Dermis microvascular lymphatic vessel endothelial cell (primary cell): ENCODE measurements at regions not wholly inside any gene's neighbourhood (a gene's known extent, or its start where the extent isn't known, plus 50 kb on each side); places are given as distances from the start of the nearest gene placed in this dataset.
A peak's percentile ranks its signal among the peaks of the same experiment; 100 is the strongest.

Experiments
- DNase-seq, 2 donors: peaks; one replicate each; pipeline versions ENCODE4 v3.0.0 to v3.0.0-alpha.2; 2010; ENCODE audit warnings: low read depth in 2 of 2

GRCh38 chr10:88164471-88164870 is 301.0 kb downstream of the PTEN start:
- no peak for DNase-seq

DNA sequence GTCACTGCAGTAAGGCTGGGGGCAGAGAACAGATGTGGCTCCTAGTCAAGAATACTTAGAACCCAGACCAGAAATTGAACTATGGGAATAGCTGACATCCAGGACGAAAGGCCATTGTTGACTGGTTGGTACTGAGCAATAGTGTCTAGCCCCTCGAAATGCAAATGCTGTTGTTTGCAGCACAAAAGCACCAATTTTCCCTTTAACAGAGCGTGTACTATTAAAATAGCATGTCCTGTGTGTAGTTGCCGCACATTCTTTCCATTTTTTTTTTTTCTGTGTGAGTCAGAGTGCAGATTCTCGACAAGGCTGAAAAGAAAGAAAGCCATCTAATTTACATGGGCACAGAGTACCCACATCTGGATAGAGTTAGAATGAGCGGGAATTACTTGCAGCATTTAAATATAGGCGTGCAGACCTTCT is 302.4 kb downstream of the PTEN start:
- peak in 1 of 2 donors; percentile 21 for DNase-seq

GRCh38 chr10:88168171-88169036 is 305.0 kb downstream of the PTEN start:
- DNase-seq: no peak

DNA sequence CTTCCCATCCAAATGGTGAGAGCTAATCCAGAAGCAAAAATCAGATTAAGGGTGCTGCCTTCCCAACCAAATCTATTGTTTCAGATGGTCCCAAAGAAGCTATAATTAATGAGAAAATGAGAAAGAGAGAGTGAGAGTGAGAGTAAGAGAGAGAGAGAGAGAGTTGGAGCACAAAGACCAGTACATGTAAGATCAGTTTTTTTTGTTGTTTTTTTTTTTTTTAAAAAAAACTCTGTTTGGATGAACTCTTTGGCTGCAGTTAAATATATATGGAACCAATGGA is 305.6 kb downstream of the PTEN start:
- DNase-seq: no peak

- no peak for DNase-seq
Measured at GRCh38 chr10:88170628-88171027, 307.2 kb downstream of the PTEN start.

DNA sequence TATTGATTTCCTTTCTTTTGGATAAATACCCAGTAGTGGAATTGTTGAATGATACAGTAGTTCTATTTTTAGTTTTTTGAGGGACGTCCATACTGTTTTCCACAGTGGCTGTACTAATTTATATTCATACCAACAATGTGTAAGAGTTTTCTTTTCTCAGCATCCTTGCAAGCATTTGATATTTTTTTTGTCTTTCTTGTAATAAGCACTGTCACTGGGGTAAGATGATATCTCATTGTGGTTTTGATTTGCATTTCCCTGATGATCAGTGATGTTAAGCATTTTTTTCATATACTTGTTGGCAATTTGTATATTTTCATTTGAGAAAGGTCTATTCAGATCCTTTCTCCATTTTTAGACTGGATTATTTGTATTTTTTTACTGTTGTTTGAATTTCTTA is 308.7 kb downstream of the PTEN start:
- DNase-seq: no peak

GRCh38 chr10:88174391-88174790 is 311.0 kb downstream of the PTEN start:
- DNase-seq: no peak

DNA sequence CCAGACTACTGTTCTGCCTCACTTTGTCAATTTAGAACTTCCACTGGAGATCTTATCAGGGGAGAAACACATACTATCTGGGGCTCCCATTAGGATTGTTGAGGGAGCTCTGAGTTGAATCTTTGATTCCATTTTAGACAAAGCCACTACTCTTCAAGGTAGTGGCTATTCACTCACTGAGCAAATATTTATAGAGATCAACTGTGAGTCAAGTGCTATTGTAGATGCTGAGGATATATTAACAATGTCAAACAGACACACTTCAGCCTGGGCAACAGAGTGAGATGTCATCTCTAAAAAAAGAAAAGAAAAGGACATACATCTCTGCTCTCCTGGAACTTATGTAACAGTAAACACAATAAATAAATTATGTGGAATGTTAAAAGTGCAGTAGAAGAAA is 315.3 kb downstream of the PTEN start:
- DNase-seq: no peak

DNA sequence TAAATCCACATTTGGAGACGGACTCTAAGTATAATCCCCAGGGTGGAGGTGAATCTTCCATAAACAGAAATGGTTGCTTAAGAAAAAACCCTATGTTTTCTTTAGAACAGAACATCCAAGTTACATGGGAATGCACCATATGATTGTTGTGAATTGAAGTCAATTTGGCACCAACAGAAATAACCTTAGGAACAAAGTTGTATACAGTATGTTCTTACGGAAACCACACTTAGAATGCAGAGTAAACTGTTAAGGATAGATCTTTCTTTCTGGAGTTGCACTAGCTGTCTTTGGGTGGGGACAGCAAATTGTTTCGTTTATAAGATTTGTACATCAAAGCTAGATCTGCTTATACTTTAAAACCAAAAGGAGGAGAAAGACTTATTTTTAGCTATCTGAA is 316.4 kb downstream of the PTEN start:
- DNase-seq: no peak

DNA sequence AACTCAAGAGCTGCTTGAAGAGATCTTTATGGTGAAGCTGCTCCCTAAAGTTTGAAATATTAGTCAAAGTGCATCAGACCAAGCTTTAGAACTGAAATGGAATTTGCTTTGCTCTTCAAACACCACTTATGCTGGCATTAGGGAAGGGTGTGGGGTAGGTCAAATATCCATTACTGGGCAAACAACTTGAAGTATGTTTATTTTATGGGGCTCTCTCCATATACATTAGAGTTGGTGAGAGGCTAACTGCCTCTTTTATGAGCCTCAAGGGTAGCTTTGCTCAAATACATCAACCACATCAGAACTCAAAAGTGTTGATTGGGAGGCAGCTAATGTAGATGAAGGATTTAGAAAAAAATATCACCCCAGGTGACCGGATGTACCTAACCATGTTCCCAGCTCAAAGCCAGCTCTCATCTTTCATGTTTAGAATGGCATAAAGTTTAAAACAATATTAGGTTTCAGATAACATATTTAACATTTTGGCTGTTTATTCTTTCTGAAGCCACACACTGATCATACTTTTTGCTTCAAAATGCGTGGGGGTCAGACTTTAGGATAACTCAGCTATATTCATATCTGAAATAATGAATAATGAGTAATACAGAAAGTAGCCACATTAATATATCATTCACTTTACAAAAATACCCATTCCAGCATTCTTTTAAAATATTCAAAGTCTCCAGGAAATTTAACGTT is 318.6 kb downstream of the PTEN start:
- DNase-seq: no peak

DNA sequence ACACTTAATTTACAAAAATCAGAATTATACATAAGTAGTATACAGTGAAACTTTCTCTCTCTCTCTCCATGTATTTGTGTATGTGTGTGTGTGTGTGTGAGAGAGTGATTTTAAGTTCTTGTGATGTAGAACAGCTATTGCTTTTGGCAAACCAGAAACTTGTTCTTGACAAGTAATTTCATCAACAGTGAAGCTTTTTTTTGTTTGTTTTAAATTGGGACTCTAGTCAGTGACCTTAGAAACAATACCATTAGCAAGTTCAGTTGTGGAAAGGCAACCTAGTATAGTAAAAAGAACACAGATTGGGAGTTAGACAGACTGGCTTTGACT is 319.1 kb downstream of the PTEN start:
- no peak for DNase-seq

DNA sequence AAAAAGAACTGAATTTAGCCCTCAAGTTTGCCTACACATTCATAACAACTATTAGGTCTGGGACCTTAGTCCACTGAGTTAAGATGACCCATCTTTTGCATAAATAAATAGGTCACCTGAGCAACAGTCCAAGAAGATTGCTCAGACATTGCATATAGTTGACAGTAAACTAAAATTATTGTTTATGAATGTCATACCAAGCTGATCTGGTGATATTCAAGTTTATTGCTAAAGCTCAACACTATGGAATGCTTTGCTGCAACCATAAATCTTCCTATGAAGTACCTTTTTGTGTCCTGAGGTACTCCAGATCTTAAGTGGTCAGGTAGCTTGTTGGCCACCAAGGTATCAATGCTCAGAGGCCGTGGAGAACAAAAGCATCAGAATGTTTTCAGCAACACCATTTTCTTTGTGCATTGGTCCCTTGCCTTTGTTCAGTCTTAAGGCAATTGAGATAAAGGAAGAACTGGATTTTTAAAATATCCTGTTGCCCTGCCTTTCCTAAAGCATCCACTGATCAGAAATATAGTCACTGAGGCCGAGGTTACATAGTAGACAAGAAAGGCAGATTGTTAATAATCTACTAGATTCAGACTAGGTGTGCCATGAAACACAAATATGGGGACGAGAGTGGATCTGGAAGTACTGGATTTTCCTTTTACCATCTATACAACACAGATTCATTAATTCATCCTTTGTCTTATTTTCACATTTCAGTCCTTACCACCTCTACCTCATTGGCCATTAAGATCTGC is 321.3 kb downstream of the PTEN start:
- no peak for DNase-seq

DNA sequence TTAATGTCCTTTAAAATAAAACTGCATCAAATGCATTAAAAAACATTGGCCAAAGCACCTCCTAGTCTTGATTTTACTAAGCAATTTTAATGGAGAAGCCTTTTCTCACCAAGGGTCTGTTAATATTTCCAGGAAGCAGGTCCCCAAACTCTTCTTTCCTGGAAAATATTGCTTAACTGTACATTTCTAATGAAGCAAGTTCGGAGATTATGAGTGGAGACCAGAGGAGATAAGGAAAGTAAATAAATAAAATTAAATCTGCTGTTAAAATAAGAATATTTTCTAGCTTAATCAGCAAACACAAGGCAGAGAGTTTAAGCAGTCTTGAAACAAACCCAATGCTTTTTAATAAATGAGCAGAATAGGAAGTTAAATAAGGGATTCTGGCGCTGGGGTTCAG is 322.4 kb downstream of the PTEN start:
- no peak for DNase-seq

- DNase-seq: no peak
Measured at GRCh38 chr10:88186335-88186734, 322.9 kb downstream of the PTEN start.

- no peak for DNase-seq
Measured at GRCh38 chr10:88187472-88187871, 324.0 kb downstream of the PTEN start.

GRCh38 chr10:88190123-88190522 is 326.7 kb downstream of the PTEN start:
- DNase-seq: no peak

DNA sequence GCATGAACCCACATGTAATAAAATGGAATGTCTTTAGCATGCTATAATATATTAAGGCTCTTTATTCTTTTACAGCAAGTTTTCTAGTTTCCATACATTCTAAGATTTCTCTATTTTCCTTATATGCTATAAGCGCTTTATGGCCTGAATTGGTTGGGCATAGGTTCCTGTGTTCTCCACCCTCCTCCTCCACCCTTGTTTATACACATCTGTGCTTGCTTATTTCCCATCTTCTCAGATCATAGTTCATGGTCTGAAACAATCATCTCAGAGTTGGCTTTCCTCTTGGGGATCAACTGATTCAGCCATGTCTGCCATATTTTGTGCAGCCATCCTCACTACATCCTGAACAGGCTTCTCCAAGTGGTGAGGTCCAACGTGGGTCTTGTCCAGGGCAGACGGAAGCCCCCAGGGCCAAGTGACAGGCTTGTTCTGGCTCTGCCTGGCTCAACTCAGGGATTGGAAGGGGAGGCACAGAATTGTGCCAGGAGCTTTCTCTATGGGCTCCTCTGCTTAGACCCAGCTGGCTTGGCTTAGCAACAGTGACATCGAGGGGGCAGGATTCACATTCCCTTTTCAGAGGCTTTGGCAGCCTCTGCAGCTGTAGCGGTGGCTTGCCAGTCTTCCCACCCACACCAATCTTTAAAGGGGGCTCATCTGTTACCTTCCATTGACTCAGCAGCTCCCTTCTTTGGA is 327.3 kb downstream of the PTEN start:
- no peak for DNase-seq

DNA sequence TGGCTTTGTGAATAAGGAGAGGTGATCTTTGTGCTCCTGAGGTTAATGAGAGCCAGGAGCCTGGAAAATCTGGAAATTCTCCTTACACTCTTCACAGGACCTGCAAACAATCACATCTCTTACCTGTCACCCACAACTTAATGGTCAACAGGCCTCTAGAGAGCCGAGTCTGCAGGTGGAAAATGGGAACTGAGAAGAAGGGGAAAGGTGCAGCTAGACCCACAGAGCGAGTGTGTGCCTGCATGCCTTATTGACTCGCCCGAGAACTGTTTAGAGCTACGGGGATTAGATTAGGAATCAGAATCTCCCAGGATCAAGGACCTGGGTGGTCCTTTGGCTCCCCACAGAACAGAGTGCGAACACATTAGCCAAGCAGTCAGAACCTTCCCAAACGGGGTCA is 329.6 kb downstream of the PTEN start:
- no peak for DNase-seq

GRCh38 chr10:88194041-88194887 is 330.8 kb downstream of the PTEN start:
- DNase-seq: no peak

DNA sequence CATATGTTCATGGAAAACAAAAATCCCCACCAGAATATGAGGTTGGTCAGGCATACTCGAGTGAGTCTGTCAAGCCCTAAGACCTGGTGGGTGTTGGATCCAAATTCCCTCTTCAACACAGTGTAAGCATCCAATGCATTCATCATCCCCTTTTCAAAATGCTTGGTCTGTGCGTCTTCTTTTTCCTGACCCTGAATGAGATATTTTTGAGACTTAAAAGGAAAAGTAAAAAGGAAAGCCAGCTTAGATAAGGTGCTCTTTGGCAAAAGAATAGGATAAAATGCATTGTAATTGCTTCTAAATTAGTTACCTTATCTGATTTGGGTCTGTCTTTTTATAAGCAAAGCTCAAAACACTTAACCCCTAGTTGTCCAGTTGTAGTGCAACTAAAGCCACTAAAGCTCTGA is 331.5 kb downstream of the PTEN start:
- no peak for DNase-seq

DNA sequence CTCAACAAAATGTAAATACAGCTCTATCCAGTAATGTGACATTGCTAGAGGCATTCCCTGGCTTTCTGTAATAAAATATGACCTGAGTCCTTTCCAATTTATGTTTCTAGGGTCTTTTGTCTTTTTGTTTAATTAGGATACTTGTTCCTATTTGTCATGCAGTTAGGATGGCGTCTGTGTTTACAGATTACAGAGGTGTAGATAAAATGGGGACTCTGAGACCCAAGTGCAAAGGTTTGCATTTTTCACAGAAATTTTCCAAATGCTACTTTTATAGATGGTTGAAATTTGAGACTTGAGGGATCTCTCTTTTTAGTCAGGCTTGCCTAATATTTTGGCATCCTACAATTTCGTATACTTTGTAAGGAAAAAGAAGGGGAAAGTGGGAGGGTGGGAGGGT is 332.4 kb downstream of the PTEN start:
- no peak for DNase-seq
